ENCODE measurements at regions not wholly inside any gene's neighbourhood (a gene's known extent, or its start where the extent isn't known, plus 50 kb on each side); places are given as distances from the start of the nearest gene placed in this dataset.

DNA sequence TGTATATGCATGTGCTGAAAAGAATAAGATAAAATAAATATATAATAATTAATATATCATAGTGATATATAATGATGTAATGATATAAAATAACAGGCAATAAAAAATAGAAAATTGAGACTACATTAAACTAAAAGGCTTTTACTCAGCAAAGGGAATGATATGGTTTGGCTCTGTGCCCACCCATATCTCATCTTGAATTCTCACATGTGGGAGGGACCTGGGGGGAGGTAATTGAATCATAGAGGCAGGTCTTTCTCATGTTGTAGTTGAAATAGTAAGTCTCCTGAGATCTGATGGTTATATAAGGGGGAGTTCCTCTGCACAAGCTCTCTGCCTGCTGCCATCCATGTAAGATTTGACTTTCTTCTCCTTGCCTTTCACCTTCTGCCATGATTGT lies 1550.9 kb upstream of the CDH6 start:
- H3K4me3 ChIP-seq = no peak overlapping the region
- H3K36me3 ChIP-seq = no peaks in the 10 kb centered on the region
- H3K4me1 ChIP-seq (ENCODE audit: control insufficient read depth in 1 of 2, low read depth in 2 of 2) = no peaks in the 10 kb centered on the region
- no peaks in the 10 kb centered on the region for H3K27me3 ChIP-seq (replicated peaks; ENCODE audit: insufficient read depth)
- ATAC-seq (ENCODE audit: insufficient number of reproducible peaks, low FRiP score, low read depth) (no peak), DNase-seq (ENCODE audit: low spot score) (no peak)
- H3K9me3 ChIP-seq = no peaks in the 10 kb centered on the region
- TF ChIP-seq, protein P1, sequence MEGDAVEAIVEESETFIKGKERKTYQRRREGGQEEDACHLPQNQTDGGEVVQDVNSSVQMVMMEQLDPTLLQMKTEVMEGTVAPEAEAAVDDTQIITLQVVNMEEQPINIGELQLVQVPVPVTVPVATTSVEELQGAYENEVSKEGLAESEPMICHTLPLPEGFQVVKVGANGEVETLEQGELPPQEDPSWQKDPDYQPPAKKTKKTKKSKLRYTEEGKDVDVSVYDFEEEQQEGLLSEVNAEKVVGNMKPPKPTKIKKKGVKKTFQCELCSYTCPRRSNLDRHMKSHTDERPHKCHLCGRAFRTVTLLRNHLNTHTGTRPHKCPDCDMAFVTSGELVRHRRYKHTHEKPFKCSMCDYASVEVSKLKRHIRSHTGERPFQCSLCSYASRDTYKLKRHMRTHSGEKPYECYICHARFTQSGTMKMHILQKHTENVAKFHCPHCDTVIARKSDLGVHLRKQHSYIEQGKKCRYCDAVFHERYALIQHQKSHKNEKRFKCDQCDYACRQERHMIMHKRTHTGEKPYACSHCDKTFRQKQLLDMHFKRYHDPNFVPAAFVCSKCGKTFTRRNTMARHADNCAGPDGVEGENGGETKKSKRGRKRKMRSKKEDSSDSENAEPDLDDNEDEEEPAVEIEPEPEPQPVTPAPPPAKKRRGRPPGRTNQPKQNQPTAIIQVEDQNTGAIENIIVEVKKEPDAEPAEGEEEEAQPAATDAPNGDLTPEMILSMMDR (IDR thresholded peaks at IDR 0.05) = no peak
- no peak overlapping the region for H3K27ac ChIP-seq

DNA sequence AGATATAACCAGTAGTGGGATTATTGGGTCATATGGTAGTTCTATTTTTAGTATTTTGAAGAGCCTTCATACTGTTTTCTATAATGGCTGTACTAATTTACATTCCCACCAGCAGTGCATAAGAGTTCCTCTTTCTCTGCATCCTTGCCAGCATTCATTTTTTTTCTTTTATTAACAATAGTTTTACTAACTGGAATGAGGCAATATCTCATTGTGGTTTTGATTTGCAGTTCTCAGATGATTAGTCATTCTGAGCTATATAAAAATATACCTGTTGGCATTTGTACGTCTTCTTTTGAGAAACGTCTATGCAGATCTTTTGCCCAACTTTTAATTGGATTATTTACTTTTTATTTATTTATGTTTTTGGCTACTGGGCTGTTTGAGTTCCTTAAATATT lies 1579.3 kb upstream of the CDH6 start:
- H3K27me3 ChIP-seq (replicated peaks; ENCODE audit: insufficient read depth) = no peaks in the 10 kb centered on the region
- TF ChIP-seq, protein P1 (IDR thresholded peaks at IDR 0.05) = no peak
- no peaks in the 10 kb centered on the region for H3K36me3 ChIP-seq
- no peak overlapping the region for H3K27ac ChIP-seq
- no peak overlapping the region for H3K4me3 ChIP-seq
- H3K9me3 ChIP-seq = no peaks in the 10 kb centered on the region
- DNase-seq (ENCODE audit: low spot score) (no peak), ATAC-seq (ENCODE audit: insufficient number of reproducible peaks, low FRiP score, low read depth) (no peak)
- no peaks in the 10 kb centered on the region for H3K4me1 ChIP-seq (ENCODE audit: control insufficient read depth in 1 of 2, low read depth in 2 of 2)

DNA sequence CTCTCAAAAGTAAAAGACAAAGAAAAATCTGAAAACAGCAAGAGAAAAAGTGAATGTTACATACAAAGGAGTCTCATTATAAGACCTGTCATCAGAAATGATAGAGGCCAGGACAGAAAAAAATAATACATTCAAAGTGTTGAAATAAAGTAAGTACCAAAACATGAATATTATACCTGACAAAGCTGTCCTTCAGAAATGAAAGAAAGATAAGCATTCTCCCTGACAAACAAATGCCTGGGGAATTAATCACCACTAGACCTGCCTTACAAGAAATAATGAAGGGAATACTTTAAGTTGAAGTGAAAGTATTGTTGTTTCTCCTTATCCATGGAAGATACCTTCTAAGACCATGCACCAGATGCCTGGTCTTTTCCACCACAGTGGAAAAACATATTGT lies 1605.2 kb upstream of the CDH6 start:
- Histone ChIP-seq H3K27ac (no peak overlapping the region), H3K4me3 (no peak overlapping the region), H3K9me3 (no peaks in the 10 kb centered on the region), H3K4me1 (ENCODE audit: control insufficient read depth in 1 of 2, low read depth in 2 of 2) (no peaks in the 10 kb centered on the region), H3K27me3 (replicated peaks; ENCODE audit: insufficient read depth) (no peaks in the 10 kb centered on the region), H3K36me3 (no peaks in the 10 kb centered on the region)
- DNase-seq (ENCODE audit: low spot score) (no peak), ATAC-seq (ENCODE audit: insufficient number of reproducible peaks, low FRiP score, low read depth) (no peak)
- TF ChIP-seq, protein P1 (IDR thresholded peaks at IDR 0.05) = no peak

DNA sequence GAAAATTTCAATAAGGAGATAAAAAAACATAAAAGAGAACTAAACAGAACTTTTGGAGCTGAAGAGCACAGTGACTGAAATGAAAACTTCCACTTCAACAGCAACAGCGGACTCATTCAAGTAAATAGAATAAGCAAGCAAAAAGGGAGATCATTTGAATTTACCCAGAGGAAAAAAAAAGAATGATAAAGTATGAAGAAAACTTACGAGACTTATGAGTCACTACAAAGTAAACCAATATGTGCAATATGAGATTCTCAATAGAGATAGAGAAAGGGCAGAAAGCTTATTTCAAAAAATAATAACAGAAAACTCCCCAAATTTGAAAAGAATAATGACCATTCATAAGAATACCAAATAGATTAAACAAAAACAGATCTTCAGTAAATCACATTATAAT lies 1605.7 kb upstream of the CDH6 start:
- DNase-seq (ENCODE audit: low spot score) (no peak), ATAC-seq (ENCODE audit: insufficient number of reproducible peaks, low FRiP score, low read depth) (no peak)
- H3K27me3 ChIP-seq (replicated peaks; ENCODE audit: insufficient read depth) = no peaks in the 10 kb centered on the region
- H3K9me3 ChIP-seq = no peaks in the 10 kb centered on the region
- no peak overlapping the region for H3K27ac ChIP-seq
- no peaks in the 10 kb centered on the region for H3K36me3 ChIP-seq
- H3K4me1 ChIP-seq (ENCODE audit: control insufficient read depth in 1 of 2, low read depth in 2 of 2) = no peaks in the 10 kb centered on the region
- no peak overlapping the region for H3K4me3 ChIP-seq
- TF ChIP-seq, protein P1 (IDR thresholded peaks at IDR 0.05) = no peak

DNA sequence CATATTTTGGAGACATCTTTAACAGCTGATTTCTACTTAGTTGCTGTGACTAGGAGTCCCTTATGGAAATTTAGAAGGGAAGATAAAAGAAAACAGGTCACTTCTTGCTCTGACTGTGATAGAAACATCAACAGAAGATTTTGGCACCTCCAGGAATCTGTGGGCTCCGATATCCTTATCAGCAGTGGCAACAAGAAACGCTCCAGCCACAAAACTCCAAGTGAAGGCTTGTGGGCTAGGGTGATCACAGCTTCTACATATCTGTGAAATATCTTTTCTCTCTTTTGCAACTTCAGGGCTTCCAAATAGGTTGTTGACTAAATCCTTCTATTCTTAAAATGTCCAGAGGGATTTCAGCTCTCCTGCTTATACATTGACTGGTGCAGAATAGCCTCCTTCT lies 1625.5 kb upstream of the CDH6 start:
- Histone ChIP-seq H3K27me3 (replicated peaks; ENCODE audit: insufficient read depth) (no peaks in the 10 kb centered on the region), H3K4me3 (no peak overlapping the region), H3K27ac (no peak overlapping the region), H3K4me1 (ENCODE audit: control insufficient read depth in 1 of 2, low read depth in 2 of 2) (no peaks in the 10 kb centered on the region), H3K36me3 (no peaks in the 10 kb centered on the region), H3K9me3 (no peaks in the 10 kb centered on the region)
- no peak for DNase-seq (ENCODE audit: low spot score)
- TF ChIP-seq, protein P1 (IDR thresholded peaks at IDR 0.05) = no peak
- ATAC-seq (ENCODE audit: insufficient number of reproducible peaks, low FRiP score, low read depth) = no peak
